ENCODE measurements at regions not wholly inside any gene's neighbourhood (a gene's known extent, or its start where the extent isn't known, plus 50 kb on each side); places are given as distances from the start of the nearest gene placed in this dataset.

- TF ChIP-seq SIN3A (IDR thresholded peaks at IDR 0.05; ENCODE audit: borderline replicate concordance, insufficient read depth, low read length) (no peak), FOXP2 (optimal IDR thresholded peaks at IDR 0.05; ENCODE audit: borderline replicate concordance, extremely low read depth, extremely low read length, insufficient read depth) (no peak), TAF1 (IDR thresholded peaks at IDR 0.05; ENCODE audit: borderline replicate concordance, insufficient read depth, low read length) (no peak), POLR2AphosphoS5 (IDR thresholded peaks at IDR 0.05; ENCODE audit: low read depth, low read length) (no peak)
- TF ChIP-seq, protein P1, sequence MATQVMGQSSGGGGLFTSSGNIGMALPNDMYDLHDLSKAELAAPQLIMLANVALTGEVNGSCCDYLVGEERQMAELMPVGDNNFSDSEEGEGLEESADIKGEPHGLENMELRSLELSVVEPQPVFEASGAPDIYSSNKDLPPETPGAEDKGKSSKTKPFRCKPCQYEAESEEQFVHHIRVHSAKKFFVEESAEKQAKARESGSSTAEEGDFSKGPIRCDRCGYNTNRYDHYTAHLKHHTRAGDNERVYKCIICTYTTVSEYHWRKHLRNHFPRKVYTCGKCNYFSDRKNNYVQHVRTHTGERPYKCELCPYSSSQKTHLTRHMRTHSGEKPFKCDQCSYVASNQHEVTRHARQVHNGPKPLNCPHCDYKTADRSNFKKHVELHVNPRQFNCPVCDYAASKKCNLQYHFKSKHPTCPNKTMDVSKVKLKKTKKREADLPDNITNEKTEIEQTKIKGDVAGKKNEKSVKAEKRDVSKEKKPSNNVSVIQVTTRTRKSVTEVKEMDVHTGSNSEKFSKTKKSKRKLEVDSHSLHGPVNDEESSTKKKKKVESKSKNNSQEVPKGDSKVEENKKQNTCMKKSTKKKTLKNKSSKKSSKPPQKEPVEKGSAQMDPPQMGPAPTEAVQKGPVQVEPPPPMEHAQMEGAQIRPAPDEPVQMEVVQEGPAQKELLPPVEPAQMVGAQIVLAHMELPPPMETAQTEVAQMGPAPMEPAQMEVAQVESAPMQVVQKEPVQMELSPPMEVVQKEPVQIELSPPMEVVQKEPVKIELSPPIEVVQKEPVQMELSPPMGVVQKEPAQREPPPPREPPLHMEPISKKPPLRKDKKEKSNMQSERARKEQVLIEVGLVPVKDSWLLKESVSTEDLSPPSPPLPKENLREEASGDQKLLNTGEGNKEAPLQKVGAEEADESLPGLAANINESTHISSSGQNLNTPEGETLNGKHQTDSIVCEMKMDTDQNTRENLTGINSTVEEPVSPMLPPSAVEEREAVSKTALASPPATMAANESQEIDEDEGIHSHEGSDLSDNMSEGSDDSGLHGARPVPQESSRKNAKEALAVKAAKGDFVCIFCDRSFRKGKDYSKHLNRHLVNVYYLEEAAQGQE (IDR thresholded peaks at IDR 0.05; ENCODE audit: insufficient read depth in 1 of 2, low read depth in 2 of 2, low read length in 2 of 2): no peak
Observed at GRCh38 chr7:81648716-81649115, 121.1 kb downstream of the HGF start.

DNA sequence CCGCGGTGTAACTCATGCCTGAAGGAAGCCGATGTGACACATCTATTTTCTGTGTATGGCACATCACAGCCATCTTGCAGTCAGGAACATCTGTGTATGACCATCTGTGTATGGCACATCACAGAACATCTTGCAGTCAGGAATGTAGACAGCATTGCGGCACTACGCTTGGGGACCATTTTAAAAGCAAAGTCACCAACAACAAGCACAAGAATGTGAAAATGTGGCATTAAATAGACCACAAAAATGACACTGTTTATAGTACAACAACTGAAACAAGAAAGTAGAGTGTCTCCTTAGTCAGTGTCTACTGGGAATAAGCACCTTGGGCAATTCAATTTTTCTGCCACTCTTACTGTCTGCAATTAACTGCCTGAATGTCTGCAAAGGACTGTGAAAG lies 124.4 kb downstream of the HGF start:
- TF ChIP-seq POLR2AphosphoS5 (IDR thresholded peaks at IDR 0.05; ENCODE audit: low read depth, low read length) (no peak), TAF1 (IDR thresholded peaks at IDR 0.05; ENCODE audit: borderline replicate concordance, insufficient read depth, low read length) (no peak), FOXP2 (optimal IDR thresholded peaks at IDR 0.05; ENCODE audit: borderline replicate concordance, extremely low read depth, extremely low read length, insufficient read depth) (no peak), SIN3A (IDR thresholded peaks at IDR 0.05; ENCODE audit: borderline replicate concordance, insufficient read depth, low read length) (no peak)
- TF ChIP-seq, protein P1 (IDR thresholded peaks at IDR 0.05; ENCODE audit: insufficient read depth in 1 of 2, low read depth in 2 of 2, low read length in 2 of 2): no peak

DNA sequence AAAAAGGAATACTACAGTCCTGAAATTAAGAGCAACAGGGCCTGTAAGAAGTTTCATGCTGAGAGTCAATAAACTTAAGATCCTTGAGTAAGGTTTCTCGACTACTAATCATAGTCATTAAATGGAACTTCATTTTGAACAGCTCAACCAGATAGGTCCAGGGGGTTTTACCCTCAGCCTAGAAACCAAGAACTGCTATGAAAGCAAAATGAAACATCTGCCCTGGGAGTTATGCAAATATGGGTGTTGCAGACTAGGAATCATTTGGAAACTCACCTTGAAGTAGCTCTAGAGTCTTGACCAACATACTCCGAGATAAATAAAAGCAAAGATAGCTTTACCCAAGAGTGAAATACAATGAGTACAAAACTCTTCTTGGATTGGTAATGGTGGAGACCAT lies 128.0 kb downstream of the HGF start:
- TF ChIP-seq TAF1 (IDR thresholded peaks at IDR 0.05; ENCODE audit: borderline replicate concordance, insufficient read depth, low read length) (no peak), FOXP2 (optimal IDR thresholded peaks at IDR 0.05; ENCODE audit: borderline replicate concordance, extremely low read depth, extremely low read length, insufficient read depth) (no peak), POLR2AphosphoS5 (IDR thresholded peaks at IDR 0.05; ENCODE audit: low read depth, low read length) (no peak), SIN3A (IDR thresholded peaks at IDR 0.05; ENCODE audit: borderline replicate concordance, insufficient read depth, low read length) (no peak)
- TF ChIP-seq, protein P1 (IDR thresholded peaks at IDR 0.05; ENCODE audit: insufficient read depth in 1 of 2, low read depth in 2 of 2, low read length in 2 of 2): no peak

GRCh38 chr7:81638198-81638597 lies 131.6 kb downstream of the HGF start:
- TF ChIP-seq SIN3A (IDR thresholded peaks at IDR 0.05; ENCODE audit: borderline replicate concordance, insufficient read depth, low read length): peak; percentile 53; the same call in 1 of the 2 replicates
- TF ChIP-seq, protein P1 (IDR thresholded peaks at IDR 0.05; ENCODE audit: insufficient read depth in 1 of 2, low read depth in 2 of 2, low read length in 2 of 2): peak in 1 of 2 experiments; percentile 59; a peak in 1 of 4 replicates
- TF ChIP-seq POLR2AphosphoS5 (IDR thresholded peaks at IDR 0.05; ENCODE audit: low read depth, low read length): peak; percentile 39; the same call in 1 of the 2 replicates
- TF ChIP-seq FOXP2 (optimal IDR thresholded peaks at IDR 0.05; ENCODE audit: borderline replicate concordance, extremely low read depth, extremely low read length, insufficient read depth): peak; percentile 34
- TF ChIP-seq TAF1 (IDR thresholded peaks at IDR 0.05; ENCODE audit: borderline replicate concordance, insufficient read depth, low read length): peak; percentile 62; the same call in 1 of the 2 replicates

GRCh38 chr7:81637534-81637933 lies 132.3 kb downstream of the HGF start:
- TF ChIP-seq, protein P1 (IDR thresholded peaks at IDR 0.05; ENCODE audit: insufficient read depth in 1 of 2, low read depth in 2 of 2, low read length in 2 of 2): no peak
- TF ChIP-seq POLR2AphosphoS5 (IDR thresholded peaks at IDR 0.05; ENCODE audit: low read depth, low read length): no peak
- TF ChIP-seq SIN3A (IDR thresholded peaks at IDR 0.05; ENCODE audit: borderline replicate concordance, insufficient read depth, low read length): no peak
- TF ChIP-seq TAF1 (IDR thresholded peaks at IDR 0.05; ENCODE audit: borderline replicate concordance, insufficient read depth, low read length): no peak
- no peak for TF ChIP-seq FOXP2 (optimal IDR thresholded peaks at IDR 0.05; ENCODE audit: borderline replicate concordance, extremely low read depth, extremely low read length, insufficient read depth)

All from PFSK-1 (cell line).